Stimulated activated CD4-positive, alpha-beta T cell treated with anti-CD3 and anti-CD28 coated beads, Interleukin-12 subunit alpha, Interleukin-12 subunit beta, amount 100 ng/mL, for 48 hours (primary cell): ENCODE measurements at regions not wholly inside any gene's neighbourhood (a gene's known extent, or its start where the extent isn't known, plus 50 kb on each side); places are given as distances from the start of the nearest gene placed in this dataset.
"Not testable (repeated sequence)": the region's sequence is repeated elsewhere in the genome, so short reads cannot be mapped to it uniquely, and the experiment has no call there.

Experiments
- DNase-seq, 3 donors: peaks; one replicate each; pipeline ENCODE4 v3.0.0-alpha.2; 2020; ENCODE audit warnings: low read depth in 2 of 3, low spot score in 1 of 3

- DNase-seq, result no peak
These were observed 50.4 kb upstream of the SOD1 start for GRCh38 chr21:31609081-31609480.

DNA sequence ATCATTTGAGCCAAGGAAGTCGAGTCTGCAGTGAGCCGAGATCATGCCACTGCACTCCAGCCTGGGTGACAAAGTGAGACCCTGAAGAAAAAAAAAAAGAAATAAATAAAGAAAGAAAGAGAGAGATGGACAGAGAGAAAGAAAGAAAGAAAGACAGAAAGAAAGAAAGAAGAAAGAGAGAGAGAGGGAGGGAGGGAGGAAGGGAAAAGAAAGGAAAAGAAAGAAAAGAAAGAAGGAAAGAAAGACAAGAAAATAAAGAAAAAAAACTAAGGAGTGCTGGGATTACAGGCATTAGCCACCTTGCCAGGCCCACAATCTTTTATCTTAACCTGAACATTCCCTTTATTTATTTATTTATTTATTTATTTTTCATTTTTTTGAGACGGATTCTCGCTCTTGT lies 51.7 kb upstream of the SOD1 start:
- DNase-seq, result no peak

GRCh38 chr21:31606081-31606874 lies 53.2 kb upstream of the SOD1 start:
- DNase-seq, result no peak

DNA sequence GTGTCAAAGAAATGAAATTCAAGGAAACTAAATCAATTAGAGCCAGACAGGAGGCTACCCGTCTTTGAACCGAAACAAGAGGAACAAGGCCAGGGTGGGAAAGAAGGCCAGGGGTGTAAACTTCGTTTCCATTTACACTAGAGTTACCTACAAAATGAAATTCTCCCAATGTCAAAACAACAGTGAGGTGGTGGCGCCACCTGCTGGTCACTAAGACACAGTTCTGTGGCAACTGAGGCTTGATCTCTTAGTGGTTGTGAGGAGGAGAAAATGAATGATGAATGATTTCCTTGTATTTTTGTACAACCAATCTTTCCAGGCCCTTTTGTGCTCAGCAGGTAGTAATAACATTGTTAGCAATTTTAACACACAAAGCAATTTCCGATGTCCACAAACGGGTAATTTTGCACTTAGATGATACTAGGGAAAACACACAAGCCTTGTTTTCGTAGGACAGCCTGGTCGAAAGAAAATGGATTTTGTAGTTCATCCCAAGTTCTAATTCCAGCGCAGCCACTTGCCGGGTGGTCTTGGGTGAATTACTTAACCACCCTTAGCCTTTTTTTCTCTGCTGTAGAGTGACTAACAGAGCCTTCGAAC lies 54.8 kb upstream of the SOD1 start:
- peak; percentile 49 to 64 (median 63) for DNase-seq

- no peak for DNase-seq
These were observed 59.9 kb upstream of the SOD1 start for GRCh38 chr21:31599563-31599962.

GRCh38 chr21:31599013-31599412 lies 60.5 kb upstream of the SOD1 start:
- DNase-seq, result no peak

DNA sequence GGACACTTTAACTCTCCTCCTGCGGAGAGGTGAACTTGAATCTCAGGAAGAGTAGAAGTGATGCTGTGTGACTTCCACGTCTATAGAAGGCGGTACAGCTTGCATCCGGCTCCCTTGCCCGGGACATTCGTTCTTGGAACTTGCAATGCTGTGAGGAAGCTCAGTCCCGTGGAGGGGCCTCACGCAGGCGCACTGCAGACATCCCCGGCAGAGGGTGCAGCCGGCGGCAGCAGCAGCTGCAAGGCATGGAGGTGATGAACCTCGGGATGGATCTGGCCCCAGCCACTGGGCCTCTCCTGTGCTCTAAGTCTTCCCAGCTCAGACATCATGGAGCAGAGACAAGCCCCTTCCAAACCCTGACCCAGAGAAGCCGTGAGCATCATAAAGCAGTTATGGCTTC lies 61.8 kb upstream of the SOD1 start:
- no peak for DNase-seq

DNA sequence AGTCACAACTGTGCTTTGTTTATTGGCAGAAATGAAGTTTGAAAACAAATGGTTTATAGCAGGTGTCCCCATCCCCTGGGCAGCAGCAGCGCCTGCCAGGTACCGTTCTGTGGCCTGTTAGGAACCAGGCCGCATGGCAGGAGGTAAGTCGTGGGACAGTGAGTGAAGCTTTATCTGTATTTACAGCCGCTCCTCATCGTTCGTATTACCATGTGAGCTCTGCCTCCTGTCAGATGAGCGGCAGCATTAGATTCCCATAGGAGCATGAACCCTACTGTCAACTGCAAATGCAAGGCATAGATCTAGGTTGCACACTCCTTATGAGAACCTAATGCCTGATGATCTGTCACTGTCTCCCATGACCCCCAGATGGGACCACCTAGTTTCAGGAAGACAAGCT lies 63.4 kb upstream of the SOD1 start:
- DNase-seq, result no peak

- DNase-seq, result no peak
These were observed 64.8 kb upstream of the SOD1 start for GRCh38 chr21:31594726-31595125.

DNA sequence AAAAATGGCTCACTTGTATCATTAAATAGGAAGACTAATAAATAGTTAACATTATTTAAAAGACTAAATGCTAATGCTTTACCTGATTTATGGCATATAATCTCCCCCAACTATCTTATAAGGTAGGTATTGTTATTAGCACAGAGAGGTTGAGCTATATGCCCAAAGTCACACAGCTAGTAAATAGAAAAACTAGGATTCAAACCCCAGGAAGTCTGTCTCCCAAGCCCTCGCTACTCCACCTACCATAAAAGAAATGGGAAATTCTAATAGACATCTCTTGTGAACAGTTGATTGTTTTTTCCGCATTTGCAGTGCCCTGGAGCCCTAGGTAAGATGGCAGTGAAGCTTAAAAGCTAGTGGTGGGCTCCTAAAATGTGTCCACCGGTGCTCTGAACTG lies 65.2 kb upstream of the SOD1 start:
- DNase-seq, result no peak

DNA sequence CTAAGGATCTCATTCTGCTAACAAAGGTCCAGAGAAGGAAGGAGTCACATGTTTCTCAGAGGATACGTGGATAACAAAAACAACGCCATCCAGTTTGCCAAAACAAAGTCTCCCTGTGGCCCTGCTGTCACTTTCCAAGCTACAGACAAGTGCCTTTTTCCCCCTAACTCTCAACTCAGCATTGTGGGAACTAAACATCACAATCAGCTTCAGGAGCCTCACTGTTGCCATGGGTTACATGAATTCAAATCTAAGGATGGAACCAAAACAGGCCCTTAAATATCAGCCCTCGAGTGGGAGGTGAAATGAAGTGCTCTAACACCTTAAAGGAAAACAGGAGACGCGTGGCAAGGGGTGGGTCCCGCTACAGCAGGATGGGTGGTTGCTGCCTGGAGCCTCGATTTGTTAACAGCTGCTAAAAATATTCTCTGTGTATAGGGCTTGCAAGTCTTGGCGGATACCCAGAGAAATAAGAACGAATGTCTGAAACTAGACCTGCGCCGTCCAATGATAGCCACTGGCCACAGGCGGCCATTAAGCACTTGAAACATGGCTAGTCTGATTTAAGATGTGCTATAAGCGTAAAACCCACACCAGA lies 66.4 kb upstream of the SOD1 start:
- DNase-seq, result no peak

GRCh38 chr21:31592516-31592915 lies 67.0 kb upstream of the SOD1 start:
- no peak for DNase-seq

GRCh38 chr21:31589820-31590219 lies 69.7 kb upstream of the SOD1 start:
- DNase-seq, result no peak

- DNase-seq, result no peak
These were observed 73.4 kb upstream of the SOD1 start for GRCh38 chr21:31586118-31586517.

DNA sequence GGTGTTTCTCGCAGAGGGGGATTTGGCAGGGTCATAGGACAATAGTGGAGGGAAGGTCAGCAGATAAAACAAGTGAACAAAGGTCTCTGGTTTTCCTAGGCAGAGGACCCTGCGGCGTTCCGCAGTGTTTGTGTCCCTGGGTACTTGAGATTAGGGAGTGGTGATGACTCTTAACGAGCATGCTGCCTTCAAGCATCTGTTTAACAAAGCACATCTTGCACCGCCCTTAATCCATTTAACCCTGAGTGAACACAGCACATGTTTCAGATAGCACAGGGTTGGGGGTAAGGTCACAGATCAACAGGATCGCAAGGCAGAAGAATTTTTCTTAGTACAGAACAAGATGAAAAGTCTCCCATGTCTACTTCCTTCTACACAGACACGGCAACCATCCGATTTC lies 75.6 kb upstream of the SOD1 start:
- DNase-seq, result not testable (repeated sequence)

DNA sequence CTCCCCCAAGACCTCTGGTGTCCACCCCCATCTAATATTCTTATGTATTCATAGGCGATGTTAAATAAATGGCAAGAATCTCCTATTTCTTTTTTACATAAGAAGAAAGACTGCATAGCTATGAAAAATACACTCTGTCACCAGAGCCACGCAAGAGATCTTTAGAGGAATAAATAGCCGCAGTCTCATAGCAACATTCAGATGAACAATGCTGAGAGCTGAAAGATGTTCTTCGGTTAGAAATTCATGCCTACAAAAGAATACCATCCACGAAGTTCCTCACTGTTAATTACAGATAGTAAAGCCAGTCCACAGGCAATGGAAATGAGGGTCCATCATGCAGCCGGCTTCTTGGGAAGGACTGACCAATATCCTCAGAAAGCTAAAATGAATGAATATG lies 76.0 kb upstream of the SOD1 start:
- DNase-seq, result no peak

DNA sequence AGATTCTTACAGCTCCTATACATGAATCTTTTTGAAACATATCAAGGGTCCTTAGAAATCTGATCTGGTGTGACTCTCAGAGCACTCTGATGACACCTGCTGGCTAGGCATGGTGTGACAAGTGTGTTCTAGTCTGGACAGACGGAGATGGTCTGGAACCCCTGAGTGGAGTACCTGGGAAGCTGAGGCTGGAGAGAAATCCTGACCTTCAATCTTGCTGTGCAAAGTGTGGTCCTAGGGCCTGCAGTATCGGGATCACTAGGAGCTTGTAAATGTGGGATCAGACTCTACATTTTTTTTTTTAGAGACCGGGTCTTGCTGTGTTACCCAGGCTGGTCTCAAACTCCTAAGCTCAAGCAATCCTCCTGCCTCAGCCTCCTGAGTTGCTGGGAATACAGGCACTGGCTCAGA lies 78.6 kb upstream of the SOD1 start:
- peak; percentile 46 to 81 (median 70) for DNase-seq

DNA sequence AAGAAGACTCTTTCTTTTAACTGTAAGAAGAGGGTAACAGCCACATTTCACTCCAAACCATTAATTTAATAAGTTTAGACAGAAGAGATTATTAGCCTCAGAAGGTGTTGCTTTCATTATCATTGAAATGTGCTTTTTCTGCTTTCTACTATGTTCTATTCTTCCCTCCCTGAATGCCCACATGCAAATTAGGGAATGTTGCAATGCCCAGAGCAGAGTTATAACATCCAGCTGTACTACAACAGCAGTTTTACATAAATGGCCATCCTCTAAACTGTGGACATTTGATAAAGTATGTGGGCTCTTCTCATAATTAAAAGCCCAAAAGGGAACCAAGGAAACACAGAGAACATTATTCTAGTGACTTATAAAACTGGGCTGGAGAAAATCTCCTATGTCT lies 82.2 kb upstream of the SOD1 start:
- no peak for DNase-seq

GRCh38 chr21:31576428-31576827 lies 83.1 kb upstream of the SOD1 start:
- no peak for DNase-seq

- no peak for DNase-seq
These were observed 86.3 kb upstream of the SOD1 start for GRCh38 chr21:31573217-31573616.

DNA sequence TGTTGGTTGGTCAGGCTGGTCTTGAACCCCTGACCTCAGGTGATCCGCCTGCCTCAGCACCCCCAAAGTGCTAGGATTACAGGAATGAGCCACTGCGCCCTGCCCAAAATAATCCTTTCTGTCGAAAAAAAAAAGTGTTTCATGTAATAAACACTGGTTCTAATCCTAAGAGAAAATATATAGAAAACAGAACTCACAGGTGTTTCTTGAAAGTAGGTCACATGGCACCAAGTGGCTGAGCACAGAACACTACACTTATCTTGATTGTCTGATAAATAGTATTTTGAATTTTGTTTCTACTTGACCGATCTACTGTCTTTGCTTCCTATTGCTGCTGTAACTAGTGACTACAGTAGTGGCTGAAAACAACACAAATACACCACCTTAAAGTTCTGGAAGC lies 87.6 kb upstream of the SOD1 start:
- DNase-seq, result no peak

DNA sequence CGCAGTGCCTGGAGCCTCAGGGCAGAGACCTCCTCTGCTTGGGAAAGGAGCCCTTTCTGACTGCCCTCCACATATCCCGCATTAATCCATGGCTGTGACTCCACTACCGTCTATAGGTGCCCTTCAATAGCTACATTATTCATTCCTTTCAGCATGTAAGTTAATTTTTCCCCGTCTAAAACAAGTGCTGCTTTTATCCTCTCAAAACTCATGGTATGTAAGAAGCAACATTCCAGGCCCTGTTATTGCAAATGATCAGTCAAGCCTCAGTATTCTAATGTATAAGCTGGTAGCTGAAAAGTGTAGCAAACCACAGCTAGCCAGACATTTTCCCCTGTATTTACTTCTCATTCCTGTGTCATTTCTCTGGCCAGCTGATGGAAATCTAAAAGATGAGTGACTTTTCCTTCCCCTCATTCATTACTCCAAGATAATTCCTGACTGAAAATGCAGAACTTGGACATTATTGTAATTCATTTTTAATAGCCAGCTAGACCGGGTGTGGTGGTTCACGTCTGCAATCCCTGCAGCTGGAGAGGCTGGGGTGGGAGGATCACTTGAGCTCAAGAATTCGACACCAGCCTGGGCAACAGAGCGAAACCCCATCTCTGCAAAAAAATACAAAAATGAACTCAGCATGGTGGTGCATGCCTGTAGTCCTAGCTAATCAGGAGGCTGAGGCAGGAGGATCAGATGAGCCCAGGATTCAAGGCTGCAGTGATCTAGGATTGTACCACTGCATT lies 88.5 kb upstream of the SOD1 start:
- DNase-seq, result no peak
